ENCODE measurements at regions not wholly inside any gene's neighbourhood (a gene's known extent, or its start where the extent isn't known, plus 50 kb on each side); places are given as distances from the start of the nearest gene placed in this dataset.
A peak's percentile ranks its signal among the peaks of the same experiment; 100 is the strongest.

DNA sequence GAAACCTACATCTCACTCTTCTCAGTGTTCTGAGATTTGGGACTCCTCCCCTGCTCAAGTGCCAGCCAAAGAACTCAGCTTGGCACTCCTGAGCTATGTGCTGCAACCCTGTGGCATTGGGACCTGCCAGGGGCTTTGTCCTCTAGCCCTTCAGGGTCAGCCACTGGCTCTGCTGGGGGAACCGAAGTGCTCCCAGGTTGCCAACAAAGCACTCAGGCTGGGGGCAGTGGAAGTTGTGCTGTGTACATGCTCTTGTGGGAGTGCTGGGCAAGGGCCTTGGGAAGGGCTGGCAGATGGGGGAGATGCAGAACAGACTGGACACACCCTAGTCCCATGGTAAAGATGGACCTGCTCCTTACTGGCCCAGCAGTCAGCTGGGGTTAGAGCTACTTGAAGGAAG is 498.6 kb downstream of the CAAP1 start:
- DNase-seq (ENCODE audit: low spot score): no peak

GRCh38 chr9:26392639-26393038 is 500.0 kb downstream of the CAAP1 start:
- DNase-seq (ENCODE audit: low spot score): no peak

- DNase-seq (ENCODE audit: low spot score): no peak
Observed at GRCh38 chr9:26391036-26391435, 501.6 kb downstream of the CAAP1 start.

- no peak for DNase-seq (ENCODE audit: low spot score)
Observed at GRCh38 chr9:26375448-26375847, 517.2 kb downstream of the CAAP1 start.

- DNase-seq (ENCODE audit: low spot score): no peak
Observed at GRCh38 chr9:26373616-26374015, 519.0 kb downstream of the CAAP1 start.

GRCh38 chr9:26371236-26371635 is 521.4 kb downstream of the CAAP1 start:
- no peak for DNase-seq (ENCODE audit: low spot score)

DNA sequence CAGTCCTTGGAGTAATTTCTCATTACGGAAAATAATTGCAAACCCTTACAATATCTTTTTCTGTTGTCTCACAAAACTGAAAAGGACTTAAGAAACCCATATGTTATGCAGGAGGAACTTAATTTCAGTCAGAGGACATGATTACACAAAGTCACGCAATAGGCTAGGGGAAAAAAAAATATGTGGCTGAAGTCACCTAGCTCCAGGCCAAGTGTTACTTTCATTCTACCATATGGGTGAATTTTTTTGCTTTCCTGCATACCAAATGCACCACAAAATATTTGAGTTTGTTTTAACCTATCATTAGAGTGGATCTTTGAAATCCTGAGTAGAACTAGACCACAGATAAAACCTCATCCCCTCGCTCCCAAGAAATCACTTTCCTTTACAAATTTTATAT is 523.5 kb downstream of the CAAP1 start:
- no peak for DNase-seq (ENCODE audit: low spot score)

GRCh38 chr9:26368241-26368640 is 524.4 kb downstream of the CAAP1 start:
- no peak for DNase-seq (ENCODE audit: low spot score)

DNA sequence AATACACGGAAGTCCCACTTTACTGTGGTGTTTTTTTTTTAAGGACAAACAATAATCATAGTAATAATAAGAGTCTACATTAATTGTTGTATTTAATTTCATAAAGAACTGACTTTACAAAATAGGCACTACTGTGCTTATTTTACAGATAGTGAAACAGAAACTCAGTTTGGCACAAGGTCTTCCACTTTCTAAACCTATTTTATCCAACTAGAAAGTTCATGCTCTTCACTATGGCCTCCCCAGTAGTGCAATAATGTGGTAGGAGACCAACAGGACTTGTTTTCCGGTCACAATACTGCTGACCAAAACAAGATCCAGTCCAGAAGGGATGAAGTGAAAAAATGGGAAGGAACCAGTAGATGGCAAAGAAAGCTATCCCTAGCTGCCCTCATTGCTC is 531.6 kb downstream of the CAAP1 start:
- no peak for DNase-seq (ENCODE audit: low spot score)

GRCh38 chr9:26358836-26359235 is 533.8 kb downstream of the CAAP1 start:
- DNase-seq (ENCODE audit: low spot score): no peak

DNA sequence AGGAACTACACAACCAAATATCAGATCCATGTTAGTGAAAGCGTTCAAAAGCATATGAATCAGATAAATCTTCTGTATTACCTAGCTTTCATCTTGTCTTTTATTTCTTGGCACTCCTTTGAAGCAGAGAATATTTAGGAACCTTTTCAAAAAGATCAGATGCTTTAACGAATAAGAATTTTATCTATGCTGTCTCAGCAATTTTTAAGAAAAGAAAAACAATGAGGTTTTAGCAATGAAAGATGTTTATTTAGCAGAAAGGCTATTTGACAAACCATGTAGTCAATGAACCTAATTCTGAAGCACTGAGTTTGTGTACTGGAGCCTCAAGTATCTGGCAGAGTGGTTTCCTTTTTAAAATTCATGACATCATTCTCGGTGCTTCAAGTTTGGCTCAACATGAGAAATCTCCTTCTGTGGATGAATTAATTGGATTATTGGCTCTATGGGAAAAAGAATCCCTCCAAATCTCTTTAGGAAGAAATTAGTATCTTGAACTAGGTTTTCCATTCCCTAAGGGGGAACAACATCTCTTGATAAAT is 534.7 kb downstream of the CAAP1 start:
- no peak for DNase-seq (ENCODE audit: low spot score)

DNA sequence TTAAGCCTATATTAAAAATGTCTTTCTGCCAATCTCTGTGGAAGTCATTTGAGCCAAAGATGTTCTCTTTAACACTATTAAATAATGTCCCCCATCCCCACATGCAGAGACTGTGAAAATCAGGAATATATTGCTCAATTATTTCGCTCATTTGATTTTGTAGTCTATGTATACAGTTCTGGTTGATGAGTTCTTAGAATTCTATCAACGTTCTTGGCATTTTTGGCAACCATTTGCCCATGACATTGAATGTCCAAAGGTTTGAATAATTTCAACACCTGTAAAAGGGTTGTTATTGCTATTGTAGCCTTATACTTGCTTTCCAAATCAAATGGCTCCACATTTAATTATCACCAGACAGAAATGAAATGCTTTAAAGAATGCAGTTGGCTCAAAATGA is 536.1 kb downstream of the CAAP1 start:
- no peak for DNase-seq (ENCODE audit: low spot score)

DNA sequence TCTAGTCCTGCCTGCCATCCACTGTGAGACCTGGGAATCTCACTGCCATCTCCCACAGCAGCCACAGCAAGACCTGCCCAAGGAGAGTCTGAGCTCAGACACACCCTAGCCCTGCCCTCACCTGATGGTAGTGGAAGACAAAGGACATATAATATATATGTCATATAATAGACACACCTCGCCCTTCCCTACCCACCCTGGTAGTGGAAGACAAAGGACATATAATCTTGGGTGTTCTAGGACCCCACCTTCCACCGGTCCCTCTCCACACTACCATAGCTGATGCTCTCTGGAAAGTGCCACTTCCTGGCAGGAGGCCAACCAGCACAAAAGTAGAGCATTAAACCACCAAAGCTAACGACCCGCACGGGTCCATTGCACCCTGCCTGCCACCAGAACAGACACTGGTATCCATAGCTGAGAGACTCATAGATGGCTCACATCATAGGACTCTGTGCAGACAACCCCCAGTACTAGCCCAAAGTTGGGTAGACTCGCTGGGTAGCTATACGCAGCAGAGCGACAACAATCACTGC is 545.6 kb downstream of the CAAP1 start:
- no peak for DNase-seq (ENCODE audit: low spot score)

GRCh38 chr9:26341545-26341944 is 551.1 kb downstream of the CAAP1 start:
- DNase-seq (ENCODE audit: low spot score): no peak

DNA sequence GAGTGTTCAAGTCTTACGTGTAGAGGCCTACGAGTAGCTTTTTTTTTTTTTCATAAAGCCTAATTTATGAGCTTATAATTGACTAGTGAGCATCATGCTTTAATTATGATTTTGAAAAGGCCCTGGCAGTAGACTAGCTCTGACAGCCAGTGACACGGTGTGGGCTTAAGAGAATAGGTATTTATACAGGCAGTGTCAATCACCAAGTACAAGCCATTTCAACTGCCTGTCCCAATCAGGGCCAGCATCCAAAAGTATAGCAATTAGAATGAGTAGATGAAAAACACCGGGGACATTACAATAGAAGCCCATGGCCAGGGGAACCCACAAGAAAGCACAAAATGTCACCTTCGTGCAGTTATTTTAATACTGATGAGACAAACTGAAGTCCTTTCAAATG is 552.8 kb downstream of the CAAP1 start:
- no peak for DNase-seq (ENCODE audit: low spot score)

DNA sequence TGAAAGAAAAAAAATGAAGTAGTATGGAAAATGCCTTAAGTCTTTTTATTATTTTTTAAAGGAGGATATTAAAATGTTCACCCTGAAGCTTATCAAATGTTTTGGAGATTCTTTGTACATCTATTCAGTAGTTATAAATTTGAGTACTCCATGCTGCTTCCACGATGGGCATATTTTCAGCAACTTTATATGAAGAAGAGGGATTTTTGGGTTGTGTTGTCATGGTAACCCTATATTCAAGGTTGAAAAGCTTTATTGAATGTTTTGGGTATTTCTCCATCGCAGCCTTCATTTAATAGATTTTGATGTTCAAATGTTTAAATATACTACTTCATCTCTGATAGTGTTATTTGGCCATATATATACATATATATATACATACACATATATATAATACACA is 557.5 kb downstream of the CAAP1 start:
- DNase-seq (ENCODE audit: low spot score): no peak

GRCh38 chr9:26334706-26335105 is 557.9 kb downstream of the CAAP1 start:
- DNase-seq (ENCODE audit: low spot score): no peak

GRCh38 chr9:26331223-26331622 is 561.4 kb downstream of the CAAP1 start:
- DNase-seq (ENCODE audit: low spot score): no peak

DNA sequence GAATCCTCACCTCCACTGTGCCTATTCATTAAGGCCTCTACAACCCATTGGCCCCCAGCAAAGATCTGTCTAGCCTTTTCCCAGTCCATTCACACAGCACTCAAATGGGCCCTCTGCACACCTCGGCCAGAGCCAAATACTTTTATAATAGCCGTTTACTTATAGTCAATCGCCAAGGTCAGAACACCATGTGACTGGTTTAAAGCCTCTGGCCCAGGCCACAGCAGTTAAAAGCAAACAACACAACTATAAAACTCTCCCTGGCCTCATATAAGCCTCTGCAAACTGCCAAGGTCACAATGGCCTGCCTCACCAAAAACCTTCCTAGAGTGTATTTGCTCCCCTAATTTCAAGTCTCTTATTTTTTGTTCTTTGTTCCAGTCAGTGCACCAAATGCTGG is 562.6 kb downstream of the CAAP1 start:
- DNase-seq (ENCODE audit: low spot score): no peak

- DNase-seq (ENCODE audit: low spot score): peak; percentile 53
Observed at GRCh38 chr9:26326563-26326962, 566.0 kb downstream of the CAAP1 start.

DNA sequence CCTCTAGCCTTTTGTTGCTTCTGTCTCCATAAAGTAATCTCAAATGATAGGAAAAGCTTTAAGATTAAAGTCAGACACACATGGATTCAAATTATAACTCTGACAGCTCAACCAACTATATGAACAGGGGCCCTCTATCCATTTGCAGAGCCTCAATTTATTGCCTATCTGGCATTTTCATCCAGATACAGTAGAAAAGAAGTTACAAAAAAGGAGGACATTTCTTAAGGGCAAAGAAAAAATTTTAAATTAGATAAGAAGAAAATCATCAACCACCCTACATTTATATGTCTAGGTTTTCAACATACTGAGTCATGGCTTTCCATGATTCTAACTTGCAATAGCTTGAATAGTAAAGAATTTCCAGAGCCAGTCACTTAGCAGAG is 567.2 kb downstream of the CAAP1 start:
- DNase-seq (ENCODE audit: low spot score): no peak

DNA sequence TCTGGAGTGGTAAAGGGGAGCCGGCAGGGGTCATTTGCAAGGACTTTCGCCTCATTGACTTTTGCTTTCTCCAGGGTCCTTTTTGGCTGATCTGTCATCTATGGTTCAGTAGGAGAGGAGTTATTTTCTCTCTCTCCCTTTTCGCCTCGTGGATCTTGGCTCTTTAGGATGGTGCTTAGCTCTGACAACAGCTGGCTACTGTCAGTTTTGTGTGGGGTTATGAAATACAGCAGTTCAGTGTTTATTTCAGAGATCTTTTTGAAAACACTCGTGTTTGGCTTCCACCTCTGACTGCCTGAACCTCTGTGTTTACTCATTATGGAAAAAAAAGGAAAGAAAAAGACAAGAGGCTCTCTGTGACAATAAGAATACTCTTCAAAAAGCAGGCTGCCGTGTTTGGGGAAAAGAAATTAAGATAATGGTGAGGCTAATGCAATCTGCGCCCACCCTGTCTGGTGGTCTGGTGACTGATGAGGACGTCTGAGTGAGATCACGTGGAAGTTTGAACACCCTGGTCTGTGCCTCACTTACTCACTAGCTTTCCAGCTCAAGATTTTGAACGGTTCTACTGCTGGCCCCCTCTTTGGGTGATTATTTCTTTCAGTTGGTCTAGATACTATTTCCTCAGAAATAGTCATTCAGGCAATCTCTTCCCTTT is 567.7 kb downstream of the CAAP1 start:
- no peak for DNase-seq (ENCODE audit: low spot score)

- no peak for DNase-seq (ENCODE audit: low spot score)
Observed at GRCh38 chr9:26321935-26322334, 570.7 kb downstream of the CAAP1 start.

GRCh38 chr9:26319859-26320258 is 572.7 kb downstream of the CAAP1 start:
- no peak for DNase-seq (ENCODE audit: low spot score)
